Calu3 (cell line): ENCODE measurements at regions not wholly inside any gene's neighbourhood (a gene's known extent, or its start where the extent isn't known, plus 50 kb on each side); places are given as distances from the start of the nearest gene placed in this dataset.

Source experiments
- BruUV-seq: library from RNA; stranded (reverse); fragments of 400-500 nt; replicated peaks from 2 replicates; lab custom pipeline; 2021; lab: Mats Ljungman, UMichigan
- CTCF ChIA-PET: fragments of 300-600 bp; sonication (Branson Sonifier 250); formaldehyde crosslinking; loops from one replicate; lab custom pipeline; 2022; ENCODE audit warnings: antibody characterized with exemption; lab: Charles Lee
- DNase-seq: peaks from one replicate; pipeline ENCODE4 v3.0.0; 2022
- H3K27ac Mint-ChIP-seq: one replicate; pipeline ENCODE4 v1.8.0; 2022; ENCODE audit warnings: mixed read lengths; ENCODE audit not compliant: unreplicated experiment
- H3K27me3 Mint-ChIP-seq: one replicate; pipeline ENCODE4 v1.8.0; 2022; ENCODE audit warnings: mixed read lengths; ENCODE audit not compliant: unreplicated experiment
- H3K36me3 Mint-ChIP-seq: one replicate; pipeline ENCODE4 v1.8.0; 2022; ENCODE audit warnings: mild to moderate bottlenecking, moderate library complexity, mixed read lengths; ENCODE audit not compliant: insufficient read depth, unreplicated experiment
- H3K4me1 Mint-ChIP-seq: one replicate; pipeline ENCODE4 v1.8.0; 2022; ENCODE audit warnings: mild to moderate bottlenecking, low read depth, mixed read lengths; ENCODE audit not compliant: unreplicated experiment
- H3K4me3 Mint-ChIP-seq: one replicate; pipeline ENCODE4 v1.8.0; 2022; ENCODE audit warnings: mild to moderate bottlenecking, low read depth, moderate library complexity, mixed read lengths; ENCODE audit not compliant: unreplicated experiment
- H3K9me3 Mint-ChIP-seq: one replicate; pipeline ENCODE4 v1.8.0; 2022; ENCODE audit warnings: low read depth, mixed read lengths; ENCODE audit not compliant: unreplicated experiment
- CTCF ChIP-seq: fragments of 200-600 bp; IDR thresholded peaks from one replicate; pipeline ENCODE4 v1.8.0; 2022; ENCODE audit warnings: antibody characterized with exemption; ENCODE audit not compliant: unreplicated experiment
- intact Hi-C: fragments of 100-400 bp; cut with micrococcal nuclease; formaldehyde crosslinking; loops from one replicate; pipeline ENCODE4 v1.10.0; 2022; ENCODE audit not compliant: unreplicated experiment

GRCh38 chr5:3181671-3182070 is 414.0 kb upstream of the IRX1 start:
- no peak for DNase-seq
- Mint-ChIP-seq H3K36me3 (no peaks in the 10 kb centered on the region), H3K9me3 (peaks cover 6% of the 10 kb centered on the region), H3K27ac (no peak overlapping the region), H3K4me3 (no peak overlapping the region), H3K4me1 (no peaks in the 10 kb centered on the region), H3K27me3 (no peaks in the 10 kb centered on the region)
- BruUV-seq: no TSS peak
- TF ChIP-seq CTCF: no peak
- intact Hi-C loops: no loop called here
- CTCF ChIA-PET: no interaction called here

- no TSS peak for BruUV-seq
- intact Hi-C loops: no loop called here
- H3K4me1 Mint-ChIP-seq: no peaks in the 10 kb centered on the region
- CTCF ChIA-PET: no interaction called here
- DNase-seq: no peak
- peaks cover 6% of the 10 kb centered on the region for H3K9me3 Mint-ChIP-seq
- no peaks in the 10 kb centered on the region for H3K27me3 Mint-ChIP-seq
- H3K4me3 Mint-ChIP-seq: no peak overlapping the region
- H3K27ac Mint-ChIP-seq: no peak overlapping the region
- H3K36me3 Mint-ChIP-seq: no peaks in the 10 kb centered on the region
- TF ChIP-seq CTCF: no peak
These were observed 415.0 kb upstream of the IRX1 start for GRCh38 chr5:3180636-3181035.

GRCh38 chr5:3179220-3179619 is 416.4 kb upstream of the IRX1 start:
- TF ChIP-seq CTCF: no peak
- Mint-ChIP-seq H3K4me3 (no peak overlapping the region), H3K27me3 (no peaks in the 10 kb centered on the region), H3K4me1 (no peaks in the 10 kb centered on the region), H3K27ac (no peak overlapping the region), H3K9me3 (peaks cover 11% of the 10 kb centered on the region), H3K36me3 (no peaks in the 10 kb centered on the region)
- no peak for DNase-seq
- intact Hi-C loops: no loop called here
- CTCF ChIA-PET: no interaction called here
- no TSS peak for BruUV-seq

- no peaks in the 10 kb centered on the region for H3K4me1 Mint-ChIP-seq
- no peak overlapping the region for H3K27ac Mint-ChIP-seq
- H3K27me3 Mint-ChIP-seq: no peaks in the 10 kb centered on the region
- no peak for DNase-seq
- peaks cover 9% of the 10 kb centered on the region for H3K9me3 Mint-ChIP-seq
- CTCF ChIA-PET: no interaction called here
- no TSS peak for BruUV-seq
- intact Hi-C loops: no loop called here
- no peak for TF ChIP-seq CTCF
- H3K36me3 Mint-ChIP-seq: no peaks in the 10 kb centered on the region
- no peak overlapping the region for H3K4me3 Mint-ChIP-seq
These were observed 418.3 kb upstream of the IRX1 start for GRCh38 chr5:3177338-3177737.
